Smooth muscle cell (in vitro differentiated cells): ENCODE measurements at regions not wholly inside any gene's neighbourhood (a gene's known extent, or its start where the extent isn't known, plus 50 kb on each side); places are given as distances from the start of the nearest gene placed in this dataset.

ENCODE experiments used
- DNase-seq: peaks from one replicate; lab custom pipeline; 2025; ENCODE audit not compliant: unreplicated experiment; lab: John Stamatoyannopoulos, UW
- H2AFZ ChIP-seq: fragments of 200-600 bp; sonication (generic); 2 replicates; pipeline ENCODE4 v1.6.0; 2016; ENCODE audit warnings: antibody characterized with exemption, low read depth, mild to moderate bottlenecking
- H3F3A ChIP-seq: fragments of 200-600 bp; sonication (generic); 2 replicates; pipeline ENCODE4 v1.6.0; 2017; ENCODE audit warnings: antibody characterized with exemption, low read depth
- H3K27ac ChIP-seq: fragments of 200-600 bp; sonication (generic); 2 replicates; pipeline ENCODE4 v1.5.1; 2016; ENCODE audit warnings: low read depth, mild to moderate bottlenecking
- H3K27me3 ChIP-seq: fragments of 200-600 bp; sonication (generic); 2 replicates; pipeline ENCODE4 v1.6.1; 2016; ENCODE audit warnings: low read depth, mild to moderate bottlenecking
- H3K36me3 ChIP-seq: fragments of 200-600 bp; sonication (generic); 2 replicates; pipeline ENCODE4 v1.5.1; 2016; ENCODE audit warnings: low read depth
- H3K4me1 ChIP-seq: fragments of 200-600 bp; sonication (generic); 2 replicates; pipeline ENCODE4 v1.5.1; 2016; ENCODE audit warnings: low read depth
- H3K4me2 ChIP-seq: fragments of 200-600 bp; sonication (generic); 2 replicates; pipeline ENCODE4 v1.6.0; 2016; ENCODE audit warnings: mild to moderate bottlenecking
- H3K4me3 ChIP-seq: fragments of 200-600 bp; sonication (generic); 2 replicates; pipeline ENCODE4 v1.5.1; 2016; ENCODE audit warnings: mild to moderate bottlenecking
- H3K79me2 ChIP-seq: fragments of 200-600 bp; sonication (generic); 2 replicates; pipeline ENCODE4 v1.6.0; 2016; ENCODE audit warnings: low read depth, mild to moderate bottlenecking
- H3K9ac ChIP-seq: fragments of 200-600 bp; sonication (generic); 2 replicates; pipeline ENCODE4 v1.6.0; 2016; ENCODE audit warnings: low read depth
- H3K9me3 ChIP-seq: fragments of 200-600 bp; sonication (generic); replicated peaks from 2 replicates; pipeline ENCODE4 v1.5.1; 2016; ENCODE audit warnings: low read depth
- H4K20me1 ChIP-seq: fragments of 200-600 bp; sonication (generic); 2 replicates; pipeline ENCODE4 v1.6.0; 2016; ENCODE audit warnings: low read depth
- WGBS: methylation state at CpG from one replicate; pipeline ENCODE4 v1.1.7; 2016; ENCODE audit warnings: low lambda C conversion rate; 5-methylcytosine and 5-hydroxymethylcytosine counted together
- TF ChIP-seq, protein P1 (sequence below): fragments of 200-600 bp; sonication (generic); IDR thresholded peaks from 2 replicates; pipeline ENCODE4 v1.5.1; 2017; ENCODE audit warnings: borderline replicate concordance, mild to moderate bottlenecking, antibody characterized with exemption; ENCODE audit not compliant: insufficient read depth, poor library complexity, severe bottlenecking

DNA sequence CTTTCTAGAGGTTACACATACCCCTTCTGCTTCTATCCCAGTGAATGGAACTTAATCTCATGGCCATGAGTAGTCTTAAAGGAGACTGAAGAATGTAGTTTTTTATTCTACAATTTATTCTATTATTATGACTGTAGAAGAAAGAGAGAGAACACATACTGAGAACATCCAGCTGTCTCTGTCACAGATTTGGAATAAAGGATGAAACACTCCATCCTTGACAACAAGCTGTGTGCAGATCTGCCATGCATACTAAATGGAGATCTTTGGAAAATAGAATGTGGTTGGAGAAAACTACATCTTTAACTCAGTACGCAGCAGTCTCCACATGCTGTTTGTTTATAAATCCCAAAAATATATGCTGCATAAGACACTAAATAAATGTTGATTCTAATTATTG is 54.1 kb upstream of the NUDT7 start:
- H3K79me2 ChIP-seq = no peaks in the 10 kb centered on the region
- no peak overlapping the region for H3K4me3 ChIP-seq
- no peak overlapping the region for H3K27ac ChIP-seq
- TF ChIP-seq, protein P1, sequence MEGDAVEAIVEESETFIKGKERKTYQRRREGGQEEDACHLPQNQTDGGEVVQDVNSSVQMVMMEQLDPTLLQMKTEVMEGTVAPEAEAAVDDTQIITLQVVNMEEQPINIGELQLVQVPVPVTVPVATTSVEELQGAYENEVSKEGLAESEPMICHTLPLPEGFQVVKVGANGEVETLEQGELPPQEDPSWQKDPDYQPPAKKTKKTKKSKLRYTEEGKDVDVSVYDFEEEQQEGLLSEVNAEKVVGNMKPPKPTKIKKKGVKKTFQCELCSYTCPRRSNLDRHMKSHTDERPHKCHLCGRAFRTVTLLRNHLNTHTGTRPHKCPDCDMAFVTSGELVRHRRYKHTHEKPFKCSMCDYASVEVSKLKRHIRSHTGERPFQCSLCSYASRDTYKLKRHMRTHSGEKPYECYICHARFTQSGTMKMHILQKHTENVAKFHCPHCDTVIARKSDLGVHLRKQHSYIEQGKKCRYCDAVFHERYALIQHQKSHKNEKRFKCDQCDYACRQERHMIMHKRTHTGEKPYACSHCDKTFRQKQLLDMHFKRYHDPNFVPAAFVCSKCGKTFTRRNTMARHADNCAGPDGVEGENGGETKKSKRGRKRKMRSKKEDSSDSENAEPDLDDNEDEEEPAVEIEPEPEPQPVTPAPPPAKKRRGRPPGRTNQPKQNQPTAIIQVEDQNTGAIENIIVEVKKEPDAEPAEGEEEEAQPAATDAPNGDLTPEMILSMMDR = no peak
- H3K36me3 ChIP-seq = no peaks in the 10 kb centered on the region
- H3K9ac ChIP-seq = no peak overlapping the region
- WGBS = 95% methylated on average over 1 of the region's 1 CpG
- H3F3A ChIP-seq = no peaks in the 10 kb centered on the region
- H3K27me3 ChIP-seq = peaks cover 5% of the 10 kb centered on the region
- no peak overlapping the region for H2AFZ ChIP-seq
- no peaks in the 10 kb centered on the region for H3K4me1 ChIP-seq
- no peaks in the 10 kb centered on the region for H3K9me3 ChIP-seq
- DNase-seq = no peak
- H4K20me1 ChIP-seq = no peaks in the 10 kb centered on the region
- no peak overlapping the region for H3K4me2 ChIP-seq

DNA sequence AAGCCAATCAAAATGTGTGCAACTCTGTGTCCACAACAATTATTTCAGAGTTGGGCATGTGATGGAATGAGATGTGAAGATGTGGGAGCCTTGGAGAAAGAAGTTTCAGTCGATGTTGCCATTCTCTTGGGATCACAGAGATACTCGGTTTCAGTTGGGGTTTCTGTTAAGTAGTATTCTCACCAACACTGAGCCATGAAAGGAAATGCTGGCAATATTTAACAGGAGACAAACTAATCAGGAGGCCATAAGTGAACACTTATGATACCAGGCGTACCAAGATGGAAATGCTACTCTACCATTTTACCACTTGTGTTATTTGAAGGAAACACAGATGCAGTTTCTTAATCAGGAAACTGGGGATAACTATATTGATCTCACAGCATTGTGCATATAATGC is 53.3 kb upstream of the NUDT7 start:
- Histone ChIP-seq H3K27ac (no peak overlapping the region), H3K9ac (no peak overlapping the region), H2AFZ (no peak overlapping the region), H3K4me2 (no peak overlapping the region), H3F3A (no peaks in the 10 kb centered on the region), H3K27me3 (peaks cover 5% of the 10 kb centered on the region), H4K20me1 (no peaks in the 10 kb centered on the region), H3K4me1 (no peaks in the 10 kb centered on the region), H3K79me2 (no peaks in the 10 kb centered on the region), H3K4me3 (no peak overlapping the region), H3K9me3 (no peaks in the 10 kb centered on the region), H3K36me3 (no peaks in the 10 kb centered on the region)
- DNase-seq = no peak
- TF ChIP-seq, protein P1 = no peak
- 94% methylated on average over 3 of the region's 3 CpGs for WGBS
